ENCODE measurements at regions not wholly inside any gene's neighbourhood (a gene's known extent, or its start where the extent isn't known, plus 50 kb on each side); places are given as distances from the start of the nearest gene placed in this dataset.
"Not testable (repeated sequence)": the region's sequence is repeated elsewhere in the genome, so short reads cannot be mapped to it uniquely, and the experiment has no call there.

DNA sequence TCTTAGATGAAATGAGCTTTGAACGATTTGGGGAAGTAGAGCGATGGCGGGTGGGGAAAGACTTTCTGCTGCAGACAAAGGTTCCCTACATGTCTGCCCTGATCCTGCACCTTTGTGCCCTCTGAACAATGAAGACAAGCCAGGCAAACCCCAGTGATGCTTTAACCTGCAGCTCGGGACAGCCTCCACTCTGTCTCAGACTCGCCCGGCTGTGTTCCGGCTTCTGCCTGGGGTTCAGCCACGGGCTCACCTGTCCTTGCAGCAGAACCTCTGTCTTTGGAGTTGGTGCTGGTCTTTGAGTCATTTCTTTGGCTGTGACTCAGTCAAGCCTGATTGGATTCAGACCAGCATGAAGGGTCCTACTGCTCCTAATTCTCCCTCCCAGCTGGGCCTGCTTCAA is 823.6 kb upstream of the TPTE start:
- not testable (repeated sequence) for DNase-seq

DNA sequence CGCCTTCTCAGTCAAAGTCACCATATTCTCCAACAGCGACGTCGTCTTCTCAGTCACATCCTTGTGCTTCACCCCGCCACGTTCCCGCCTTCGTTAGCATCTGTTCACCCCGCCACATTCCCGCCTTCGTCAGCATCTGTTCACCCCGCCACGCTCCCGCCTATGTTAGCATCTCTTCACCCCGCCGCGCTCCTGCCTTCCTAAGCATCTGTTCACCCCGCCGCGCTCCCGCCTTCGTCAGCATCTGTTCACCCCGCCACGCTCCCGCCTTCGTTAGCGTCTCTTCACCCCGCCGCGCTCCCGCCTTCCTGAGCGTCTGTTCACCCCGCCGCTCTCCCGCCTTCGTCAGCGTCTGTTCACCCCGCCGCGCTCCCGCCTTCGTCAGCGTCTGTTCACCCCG is 816.4 kb upstream of the TPTE start:
- DNase-seq = not testable (repeated sequence)

DNA sequence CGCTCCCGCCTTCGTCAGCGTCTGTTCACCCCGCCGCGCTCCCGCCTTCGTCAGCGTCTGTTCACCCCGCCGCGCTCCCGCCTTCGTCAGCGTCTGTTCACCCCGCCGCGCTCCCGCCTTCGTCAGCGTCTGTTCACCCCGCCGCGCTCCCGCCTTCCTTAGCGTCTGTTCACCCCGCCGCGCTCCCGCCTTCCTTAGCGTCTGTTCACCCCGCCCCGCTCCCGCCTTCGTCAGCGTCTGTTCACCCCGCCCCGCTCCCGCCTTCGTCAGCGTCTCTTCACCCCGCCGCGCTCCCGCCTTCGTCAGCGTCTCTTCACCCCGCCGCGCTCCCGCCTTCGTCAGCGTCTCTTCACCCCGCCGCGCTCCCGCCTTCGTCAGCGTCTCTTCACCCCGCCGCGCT is 815.9 kb upstream of the TPTE start:
- DNase-seq = not testable (repeated sequence)

DNA sequence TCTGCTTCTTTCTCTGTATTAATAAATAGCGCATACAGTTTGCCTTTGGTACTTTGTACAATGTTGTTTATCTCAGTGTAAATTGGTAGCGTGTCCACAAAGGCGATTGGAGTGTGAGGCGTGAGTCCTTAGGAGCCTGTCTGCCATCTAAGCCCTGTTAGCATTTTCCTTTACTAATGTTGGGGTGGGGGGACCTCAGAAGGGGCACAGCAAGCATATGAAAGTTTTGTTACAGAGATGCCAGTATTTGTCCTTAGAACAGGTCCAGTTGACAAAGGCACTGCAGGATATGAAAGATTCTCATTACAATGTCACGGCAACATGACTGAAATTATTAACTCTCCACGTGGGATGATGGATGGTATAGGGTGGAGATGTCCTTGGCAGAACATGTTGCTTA is 796.8 kb upstream of the TPTE start:
- DNase-seq = not testable (repeated sequence)

DNA sequence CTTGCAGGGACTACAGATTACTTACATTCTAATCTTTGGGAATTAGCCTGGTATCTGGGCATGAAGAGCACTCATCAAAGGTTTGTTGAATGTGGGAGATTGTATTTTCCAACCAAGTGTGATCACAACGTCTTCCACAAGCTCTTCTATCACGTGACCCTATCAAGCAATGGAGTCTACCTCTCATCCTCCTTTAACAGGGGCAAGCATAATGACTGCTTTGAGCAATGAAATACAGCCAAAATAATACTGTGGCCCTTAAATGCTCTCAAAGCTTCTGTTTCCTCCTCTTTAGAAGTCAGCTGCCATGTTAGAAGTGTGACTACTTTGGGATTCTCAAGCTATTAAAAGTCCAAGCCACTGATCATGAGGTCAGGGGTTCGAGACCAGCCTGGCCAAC is 794.2 kb upstream of the TPTE start:
- not testable (repeated sequence) for DNase-seq

DNA sequence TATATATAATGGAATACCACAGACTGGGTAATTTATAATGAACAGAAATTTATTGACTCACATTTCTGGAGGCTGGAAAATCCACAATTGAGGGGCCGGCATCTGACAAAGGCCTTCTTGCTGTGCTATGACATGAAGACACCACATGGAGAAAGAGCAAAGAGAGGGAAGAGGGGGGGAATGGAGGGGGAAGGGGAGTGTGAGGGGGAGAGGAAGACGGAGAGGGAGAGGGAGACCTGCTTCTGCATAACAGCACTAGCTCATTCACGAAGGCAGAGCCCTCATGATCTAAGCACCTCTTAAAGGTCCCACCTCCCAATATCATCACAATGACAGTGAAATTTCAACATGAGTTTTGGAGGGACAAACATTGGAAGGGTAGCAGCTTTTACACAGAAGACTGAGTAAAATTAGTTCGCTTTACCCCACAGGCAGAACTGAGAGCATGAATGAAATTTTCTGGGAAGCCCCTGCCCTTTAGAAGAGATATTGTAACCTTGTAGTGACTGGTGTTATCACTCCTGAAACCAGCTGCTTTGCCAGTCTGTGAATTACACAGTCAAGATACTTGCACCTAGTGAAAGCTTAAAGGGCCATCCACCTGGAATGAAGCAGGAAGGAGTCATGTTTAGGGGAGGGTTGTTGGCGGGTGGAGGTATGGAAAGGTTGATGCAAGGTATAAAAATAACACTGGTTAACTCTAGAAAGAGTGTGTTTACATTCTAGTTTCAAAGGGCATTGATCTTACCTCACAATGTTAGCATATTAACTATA is 793.0 kb upstream of the TPTE start:
- DNase-seq = not testable (repeated sequence)

DNA sequence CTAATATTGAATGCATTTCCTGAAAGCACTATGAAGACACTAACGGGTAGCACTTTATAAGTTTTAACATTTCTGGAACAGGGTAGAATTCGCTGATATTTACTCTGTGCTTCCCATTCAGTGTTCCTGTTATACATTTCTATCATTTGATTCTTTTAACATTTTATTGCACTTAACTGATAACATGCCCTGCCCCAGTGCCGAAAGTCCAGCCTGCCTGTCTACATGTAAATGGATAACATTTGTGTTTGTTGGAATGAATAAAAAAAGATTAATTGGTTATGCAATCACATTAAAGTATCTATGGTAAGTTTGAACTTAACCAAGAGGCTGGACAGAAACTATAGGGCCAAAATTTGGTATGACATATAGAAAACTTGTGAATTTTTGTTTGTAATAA is 790.5 kb upstream of the TPTE start:
- DNase-seq = no peak

DNA sequence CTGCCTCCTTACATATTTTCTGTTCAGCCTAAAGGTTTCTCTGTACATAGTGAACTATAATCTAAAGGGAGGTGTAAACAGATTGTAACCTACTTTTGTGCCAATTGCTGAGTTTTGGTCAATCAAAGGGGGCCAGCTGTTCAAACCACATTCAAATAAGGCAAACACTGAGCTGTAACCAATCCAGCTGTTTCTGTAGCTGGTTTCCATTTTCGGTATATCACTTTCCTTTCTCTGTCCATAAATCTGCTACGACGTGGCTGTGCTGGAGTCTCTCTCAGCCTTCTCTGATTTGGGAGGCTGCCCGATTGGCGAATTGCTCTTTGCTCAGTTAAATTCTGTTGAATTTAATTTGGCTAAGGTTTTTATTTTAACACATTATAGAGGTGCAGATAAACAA is 790.1 kb upstream of the TPTE start:
- DNase-seq = not testable (repeated sequence)

DNA sequence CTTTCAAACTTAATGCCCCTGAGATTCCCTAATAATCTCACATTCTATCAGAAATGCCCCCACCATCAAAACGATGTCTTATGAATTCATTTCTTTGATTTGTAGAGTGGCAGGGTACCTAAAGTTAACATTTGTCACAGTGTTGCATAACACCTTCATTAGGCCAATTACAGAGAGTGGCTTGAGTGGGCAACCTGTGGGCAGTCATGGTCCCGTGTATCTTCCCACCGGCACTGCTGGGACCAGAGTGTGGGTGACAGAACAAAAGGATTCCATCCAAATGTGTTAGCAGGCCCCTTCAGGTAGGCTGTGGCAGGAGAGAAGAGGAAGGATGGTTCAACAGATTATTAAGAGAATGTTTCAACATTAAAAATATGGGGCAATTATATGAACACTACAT is 788.8 kb upstream of the TPTE start:
- not testable (repeated sequence) for DNase-seq

DNA sequence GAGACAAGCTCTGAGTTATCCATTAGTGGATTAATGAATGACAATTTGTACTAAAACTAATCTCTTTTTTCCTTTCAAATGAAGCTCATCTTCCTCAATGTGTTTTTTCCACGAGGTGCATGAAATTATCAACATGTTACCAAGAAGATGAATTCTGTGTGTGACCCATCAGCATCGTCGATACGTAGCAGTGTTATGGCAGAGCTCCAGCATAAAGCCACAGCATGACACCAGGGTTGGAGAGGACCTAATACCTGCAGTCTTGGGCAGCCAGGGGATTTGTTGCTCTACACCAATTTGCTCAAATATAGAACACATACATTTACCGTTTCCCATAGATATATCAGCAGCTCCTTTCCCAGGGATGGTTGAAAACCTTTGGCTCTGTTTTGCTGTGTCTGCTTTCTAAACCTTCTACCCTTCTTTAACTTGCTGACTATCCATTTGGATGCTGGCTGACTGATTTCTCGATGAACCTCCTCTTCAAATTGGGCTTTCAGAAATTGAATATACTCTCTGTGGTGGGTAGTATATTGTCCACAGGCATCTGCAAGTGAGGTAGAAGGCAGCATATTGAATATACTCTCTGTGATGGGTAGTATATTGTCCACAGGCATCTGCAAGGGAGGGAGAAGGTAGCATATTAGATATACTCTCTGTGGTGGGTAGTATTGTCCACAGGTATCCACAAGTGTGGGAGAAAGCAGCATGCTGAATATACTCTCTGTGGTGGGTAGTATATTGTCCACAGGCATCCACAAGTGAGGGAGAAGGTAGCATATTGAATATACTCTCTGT is 787.4 kb upstream of the TPTE start:
- DNase-seq = not testable (repeated sequence)

DNA sequence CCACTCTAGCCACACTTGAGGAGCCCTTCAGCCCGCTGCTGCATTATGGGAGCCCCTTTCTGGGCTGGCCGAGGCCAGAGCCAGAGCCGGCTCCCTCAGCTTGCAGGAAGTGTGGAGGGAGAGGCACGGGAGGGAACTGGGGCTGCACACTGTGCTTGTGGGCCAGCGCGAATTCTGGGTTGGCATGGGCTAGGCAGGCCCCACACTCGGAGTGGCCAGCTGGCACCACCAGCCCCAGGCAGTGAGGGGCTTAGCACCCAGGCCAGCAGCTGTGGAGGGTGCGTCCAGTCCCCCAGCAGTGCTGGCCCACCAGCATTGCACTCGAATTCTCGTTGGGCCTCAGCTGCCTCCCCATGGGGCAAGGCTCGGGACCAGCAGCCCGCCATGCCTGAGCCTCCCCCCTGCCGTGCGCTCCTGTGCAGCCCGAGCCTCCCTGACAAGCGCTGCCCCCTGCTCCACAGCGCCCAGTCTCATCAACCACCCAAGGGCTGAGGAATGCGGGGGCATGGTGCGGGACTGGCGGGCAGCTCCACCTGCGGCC is 785.9 kb upstream of the TPTE start:
- DNase-seq = no peak

DNA sequence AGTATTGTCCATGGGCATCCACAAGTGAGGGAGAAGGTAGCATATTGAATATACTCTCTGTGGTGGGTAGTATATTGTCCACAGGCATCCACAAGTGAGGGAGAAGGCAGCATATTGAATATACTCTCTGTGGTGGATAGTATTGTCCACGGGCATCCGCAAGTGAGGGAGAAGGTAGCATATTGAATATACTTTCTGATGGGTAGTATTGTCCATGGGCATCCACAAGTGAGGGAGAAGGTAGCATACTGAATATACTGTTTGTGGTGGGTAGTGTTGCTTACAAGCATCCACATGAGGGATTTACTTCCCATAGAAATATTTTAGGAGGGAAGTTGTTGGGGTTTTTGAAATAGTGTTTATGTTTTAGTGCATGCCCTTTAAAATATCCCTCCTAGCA is 784.1 kb upstream of the TPTE start:
- DNase-seq = not testable (repeated sequence)

DNA sequence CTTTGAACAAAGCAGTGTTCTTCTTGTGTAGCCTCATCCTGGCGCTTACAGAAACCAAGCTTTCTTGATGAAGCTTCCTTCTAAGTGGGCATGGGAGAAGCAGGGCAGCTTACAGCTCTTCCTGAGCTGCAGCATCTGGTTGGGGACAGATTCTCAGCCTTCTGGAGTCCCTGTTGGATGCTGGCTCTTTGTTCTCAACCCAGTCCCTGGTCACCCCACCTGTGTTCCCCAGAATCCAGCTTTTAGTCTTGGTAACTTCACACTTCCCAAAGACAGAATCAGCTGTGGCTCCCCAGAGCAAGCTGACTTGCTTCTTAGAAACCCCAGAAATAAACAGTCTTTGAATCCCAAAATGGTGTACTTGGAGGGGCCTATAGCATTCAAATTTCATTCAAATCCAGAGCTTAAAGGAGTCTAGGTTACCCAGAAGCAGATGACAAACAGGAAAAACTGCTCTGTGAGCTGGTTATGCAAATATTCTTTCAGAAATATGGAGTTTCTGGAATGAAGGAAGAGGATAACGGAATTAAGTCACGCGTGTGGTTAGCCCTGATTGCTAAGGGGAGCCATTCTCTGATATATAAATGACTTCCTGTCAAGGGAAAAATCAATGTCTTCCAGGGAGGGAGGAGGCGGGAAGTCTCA is 783.4 kb upstream of the TPTE start:
- not testable (repeated sequence) for DNase-seq

DNA sequence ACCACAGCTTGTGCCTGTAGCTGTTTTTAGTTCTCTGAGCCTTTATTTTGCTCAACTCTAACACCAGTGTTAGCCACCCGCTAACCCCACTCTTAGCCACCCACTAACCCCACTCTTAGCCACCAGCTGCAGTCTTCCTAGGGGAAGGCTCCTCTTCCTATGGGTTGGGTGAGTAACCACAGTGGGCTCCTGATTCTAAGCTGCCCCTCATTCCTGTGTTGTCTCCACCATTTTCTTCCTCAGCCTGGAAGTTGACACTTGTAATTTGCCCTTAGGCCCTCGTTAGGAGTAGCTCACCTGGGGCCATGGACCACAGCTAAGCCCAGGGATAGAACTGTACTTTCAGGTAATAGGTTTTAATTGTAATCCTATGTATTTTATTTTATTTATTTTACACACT is 782.9 kb upstream of the TPTE start:
- DNase-seq = no peak

DNA sequence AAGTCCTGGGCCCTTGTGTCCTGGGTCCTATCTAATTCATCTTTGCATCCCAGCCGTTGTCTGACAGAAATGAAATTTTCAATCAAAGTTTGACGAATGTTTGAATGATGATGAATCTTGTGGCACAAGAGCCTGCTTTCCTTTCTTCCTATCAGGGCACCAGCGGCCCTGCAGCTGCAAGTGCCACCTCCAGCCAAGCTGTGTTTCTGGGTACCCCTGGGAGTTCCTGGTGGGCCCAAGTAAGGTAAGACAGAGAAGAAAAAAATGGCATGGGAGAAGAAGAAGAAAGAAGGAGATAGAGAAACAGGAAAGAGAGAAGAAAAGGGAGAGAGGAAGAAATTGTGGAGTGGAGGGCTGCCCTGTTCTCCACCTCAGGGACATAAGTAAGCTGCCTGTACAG is 782.1 kb upstream of the TPTE start:
- DNase-seq = no peak

DNA sequence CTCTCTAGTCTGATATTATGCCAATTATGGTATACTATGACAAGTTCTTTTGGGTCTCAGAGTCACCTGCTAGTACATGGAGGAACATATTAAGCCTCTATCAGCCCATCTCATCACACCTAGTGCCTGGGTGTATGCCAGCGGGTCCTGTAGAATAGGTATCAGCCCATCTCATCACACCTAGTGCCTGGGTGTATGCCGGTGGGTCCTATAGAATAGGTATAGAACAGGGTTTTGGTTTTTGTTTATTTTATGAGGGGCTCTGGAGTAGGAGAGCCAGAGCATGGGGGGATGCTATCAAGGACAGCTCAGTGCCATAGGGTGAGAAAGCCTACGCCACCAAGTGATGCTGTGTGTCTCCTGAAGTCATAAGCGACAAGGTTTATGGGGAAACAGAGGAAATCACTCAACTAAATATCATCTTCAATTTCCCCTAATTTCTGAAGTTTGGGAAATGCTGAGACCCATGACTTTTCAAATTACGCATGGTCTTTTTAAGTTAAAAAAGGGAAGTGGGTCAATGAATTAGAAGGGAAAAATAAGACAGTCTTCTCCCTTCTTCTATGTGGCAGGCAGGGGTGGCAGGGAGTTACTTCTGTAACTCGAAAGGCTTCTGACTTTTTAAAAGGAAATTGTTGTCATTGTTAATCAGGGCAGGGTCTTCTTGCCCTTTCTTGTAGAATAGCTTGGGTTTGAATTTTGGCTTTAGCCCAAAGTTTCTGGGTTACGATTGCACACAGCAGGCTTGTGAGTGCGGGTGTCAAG is 781.0 kb upstream of the TPTE start:
- DNase-seq = not testable (repeated sequence)

DNA sequence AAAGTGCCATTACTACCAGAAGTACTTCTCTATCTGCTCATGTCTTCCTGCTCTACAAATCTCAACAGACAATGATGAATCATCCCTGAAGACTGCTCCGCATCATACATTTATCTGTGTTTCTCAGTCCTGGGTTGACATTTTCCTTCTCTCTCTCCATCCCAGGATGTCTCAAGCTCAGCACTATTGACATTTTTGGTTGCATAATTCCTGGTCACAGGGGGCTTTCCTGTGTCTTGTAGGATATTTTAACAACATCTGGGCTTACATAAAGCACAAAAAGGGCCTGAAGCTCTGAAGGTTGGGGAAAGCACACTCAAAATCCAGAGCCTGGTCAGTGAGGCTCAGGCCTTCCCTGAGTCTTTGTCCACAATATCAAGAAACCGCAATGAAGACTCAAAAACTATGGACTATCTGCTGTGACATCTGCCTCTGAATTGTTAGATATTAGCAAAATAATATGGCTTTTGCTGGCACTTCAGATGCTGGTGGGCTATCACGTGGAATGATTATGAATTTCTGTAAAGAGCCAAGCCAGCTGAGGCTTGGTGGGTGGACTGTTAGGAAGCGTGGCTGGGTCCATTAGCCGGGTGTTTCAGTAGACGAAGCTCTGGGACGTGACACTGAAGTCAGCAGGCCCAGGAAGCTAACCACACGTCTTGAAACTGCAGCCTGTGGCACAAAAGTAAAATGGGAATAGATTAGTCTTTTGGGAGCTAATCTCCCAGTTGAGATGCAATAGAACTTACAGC is 780.2 kb upstream of the TPTE start:
- not testable (repeated sequence) for DNase-seq

DNA sequence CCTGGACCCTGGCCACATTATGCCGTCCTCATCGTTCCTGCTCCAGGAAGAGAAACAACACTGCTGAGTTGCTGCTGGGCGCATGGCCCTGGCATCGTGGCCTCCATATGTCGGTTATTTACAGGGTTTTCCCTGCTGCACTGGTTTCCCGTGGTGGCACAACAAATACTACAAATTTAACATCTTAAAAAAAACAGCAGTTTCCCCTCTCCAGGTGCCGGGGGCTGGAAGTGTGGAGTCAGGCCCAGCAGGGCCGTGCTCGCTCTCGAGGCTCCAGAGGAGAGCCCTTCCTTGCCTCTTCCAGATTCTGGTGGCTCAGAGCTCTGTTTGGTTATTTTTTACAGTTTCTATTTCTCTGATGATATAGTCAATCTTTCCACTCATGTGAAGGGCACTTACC is 777.8 kb upstream of the TPTE start:
- not testable (repeated sequence) for DNase-seq

DNA sequence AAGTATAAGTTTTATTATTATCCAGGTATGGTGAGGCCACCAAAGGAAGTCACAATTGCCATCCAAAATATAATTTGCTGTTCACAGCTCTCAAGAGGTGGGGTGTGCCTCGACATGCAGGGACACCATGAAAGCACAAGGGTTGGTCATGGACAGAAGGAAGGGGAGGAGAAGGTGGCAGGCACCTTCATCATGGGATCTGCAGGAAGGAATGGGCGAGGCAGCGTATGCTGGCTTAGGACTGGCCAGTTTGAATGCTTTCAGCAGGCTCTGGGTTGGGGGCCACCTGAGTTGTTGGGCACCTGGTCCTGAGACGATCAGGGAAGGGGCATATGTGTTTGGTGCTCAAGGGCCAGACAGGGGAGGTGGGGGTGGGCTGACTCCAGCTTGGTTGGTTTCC is 777.2 kb upstream of the TPTE start:
- not testable (repeated sequence) for DNase-seq

DNA sequence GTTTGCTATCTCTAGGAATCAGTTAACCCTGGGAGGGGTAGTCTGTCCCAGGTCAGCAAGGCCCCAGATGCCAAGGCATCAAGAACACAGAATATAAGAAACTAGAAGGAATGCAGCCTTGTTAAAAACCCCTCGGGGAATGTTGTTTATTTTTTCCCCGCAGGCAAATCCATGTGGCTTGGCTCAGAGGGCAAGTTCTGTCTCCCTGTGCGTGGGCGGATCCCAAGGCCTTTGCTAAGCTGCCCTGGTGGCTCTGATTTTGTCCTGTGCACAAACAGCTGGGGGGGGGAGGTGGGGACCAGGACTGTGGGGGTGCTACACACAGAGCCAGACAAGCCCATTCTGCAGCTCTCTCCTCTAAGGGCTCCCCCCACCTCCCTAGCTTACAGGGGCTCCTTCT is 776.8 kb upstream of the TPTE start:
- DNase-seq = not testable (repeated sequence)

DNA sequence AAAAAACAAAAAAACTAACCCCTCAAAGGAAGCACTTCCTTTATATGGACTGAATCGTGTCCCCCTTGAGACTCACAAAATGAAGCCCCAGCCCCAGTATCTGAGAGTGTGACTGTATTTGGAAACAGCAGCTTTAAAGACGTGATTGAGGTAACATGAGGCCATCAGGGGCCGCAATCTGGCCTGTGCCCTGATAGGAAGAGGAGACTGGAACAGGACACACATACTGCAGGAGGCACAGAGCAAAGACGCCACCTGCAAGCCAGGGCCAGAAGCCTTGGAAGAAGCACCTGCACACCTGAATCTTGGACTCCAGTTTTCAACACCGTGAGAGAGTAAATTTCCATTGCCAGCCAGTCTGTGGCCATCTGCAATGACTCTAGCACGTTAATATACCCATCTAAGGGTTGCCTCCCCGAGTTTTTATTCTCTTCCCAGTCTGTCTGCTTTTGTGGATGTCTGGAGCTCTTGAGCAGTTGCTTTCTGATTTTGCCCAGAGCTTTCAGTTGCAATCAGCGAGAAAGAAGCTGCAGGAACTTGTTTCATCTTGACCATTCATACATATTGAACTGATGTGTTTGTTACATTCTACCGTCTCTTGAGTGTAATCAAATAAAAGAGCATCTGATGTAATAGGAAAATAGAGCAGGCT is 775.8 kb upstream of the TPTE start:
- not testable (repeated sequence) for DNase-seq
